Medulla oblongata (tissue), 1 donor: ENCODE measurements at regions not wholly inside any gene's neighbourhood (a gene's known extent, or its start where the extent isn't known, plus 50 kb on each side); places are given as distances from the start of the nearest gene placed in this dataset.

Experiments used
- DNase-seq: peaks from one replicate; pipeline ENCODE4 v3.0.0-alpha.2; 2015; ENCODE audit errors: extremely low spot score

DNA sequence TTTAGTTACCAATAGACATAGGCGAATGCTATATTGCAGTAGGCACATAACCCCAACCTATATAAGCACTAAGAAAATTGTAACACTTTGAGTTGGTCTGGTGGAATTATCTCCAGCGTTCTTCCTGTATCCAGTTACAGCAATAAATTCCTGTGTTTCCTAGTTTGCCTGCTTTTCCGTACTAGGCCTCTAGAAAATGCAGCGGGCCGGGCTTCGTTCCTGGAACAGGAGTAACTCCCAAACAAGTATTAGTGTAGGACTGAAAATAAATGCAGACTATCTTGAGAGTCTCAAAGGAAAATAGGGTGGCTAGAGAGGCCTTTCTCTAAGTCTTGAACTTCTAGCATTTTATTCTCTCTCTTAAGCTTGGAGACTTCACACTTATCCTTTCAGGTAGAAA lies 159.8 kb downstream of the OR13H1 start:
- DNase-seq, result no peak

DNA sequence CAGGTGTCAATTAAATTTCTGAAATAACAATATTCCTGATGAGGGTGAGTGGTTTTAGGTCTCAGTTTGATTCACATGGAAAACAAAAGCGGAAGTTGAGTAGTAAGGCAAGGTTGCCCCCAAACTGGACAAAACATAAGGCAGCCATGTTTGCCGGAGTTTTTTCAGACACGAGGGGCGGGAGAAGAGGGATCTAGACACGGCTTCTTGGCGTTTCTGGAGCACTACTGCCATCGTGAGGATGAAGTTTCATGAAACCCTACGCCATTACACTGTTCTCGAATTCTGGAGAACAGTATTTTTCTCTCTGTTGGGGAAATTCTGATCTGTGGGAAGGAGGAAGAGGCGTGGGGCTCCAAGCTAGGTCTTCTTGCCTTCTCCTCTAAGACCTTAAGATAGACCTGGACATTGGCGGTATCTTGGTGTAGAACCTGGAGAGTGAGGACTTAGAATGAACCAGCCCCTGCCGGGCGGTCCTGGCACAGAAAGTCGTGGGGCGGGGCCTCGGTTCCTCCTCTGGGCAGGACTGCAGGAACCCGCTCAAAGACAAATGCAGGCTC lies 160.3 kb downstream of the OR13H1 start:
- no peak for DNase-seq

DNA sequence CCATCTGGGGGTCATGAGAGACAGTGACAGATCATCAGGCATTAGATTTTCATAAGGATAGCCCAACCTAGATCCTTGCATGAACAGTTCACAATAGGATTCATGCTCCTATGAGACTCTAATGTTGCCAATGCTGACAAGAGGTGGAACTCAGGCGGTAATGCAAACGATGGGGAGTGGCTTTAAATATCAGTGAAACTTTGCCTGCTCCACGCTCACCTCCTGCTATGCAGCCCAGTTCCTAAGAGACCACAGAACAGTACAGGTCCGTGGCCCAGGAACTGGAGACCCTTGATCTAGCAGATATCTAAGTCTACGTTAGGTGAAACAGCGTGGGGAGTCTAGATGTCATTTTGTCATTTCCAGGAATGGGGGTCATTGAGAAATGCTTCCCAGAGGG lies 165.7 kb downstream of the OR13H1 start:
- DNase-seq, result no peak

DNA sequence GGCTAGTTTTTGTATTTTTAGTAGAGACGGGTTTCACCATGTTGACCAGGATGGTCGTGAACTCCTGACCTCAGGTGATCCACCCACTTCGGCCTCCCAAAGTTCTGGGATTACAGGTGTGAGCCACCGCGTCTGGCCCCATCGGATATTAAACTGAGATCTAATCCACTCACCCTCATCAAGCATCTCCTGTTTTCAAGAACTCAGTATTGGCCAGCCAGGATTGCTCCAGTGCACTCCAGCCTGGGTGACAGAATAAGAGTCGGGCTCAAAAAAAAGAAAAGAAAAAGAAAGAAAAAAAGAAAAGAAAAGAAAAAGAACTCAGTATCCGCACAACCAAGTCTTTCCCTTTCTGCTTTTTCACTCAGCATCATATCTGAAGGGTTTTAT lies 167.6 kb downstream of the OR13H1 start:
- no peak for DNase-seq

DNA sequence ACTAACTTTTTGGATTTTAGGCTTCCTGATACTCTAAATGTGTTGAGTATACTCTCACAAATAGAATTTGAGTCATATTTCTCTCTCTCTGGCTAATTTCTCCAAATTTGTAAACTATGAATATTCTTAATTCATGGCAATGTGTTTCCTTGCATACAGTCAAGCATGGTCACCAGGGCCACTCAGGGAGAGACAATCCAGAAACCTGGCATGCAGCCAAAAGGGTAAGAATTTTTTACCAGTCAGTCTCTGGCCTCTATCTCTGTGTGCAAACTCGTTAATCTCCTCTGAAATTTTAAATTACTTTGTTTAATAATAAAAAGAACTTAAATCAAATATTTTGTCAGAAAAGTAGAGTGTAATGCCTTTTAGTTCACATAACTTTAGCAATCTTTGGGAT lies 179.8 kb downstream of the OR13H1 start:
- DNase-seq, result no peak

DNA sequence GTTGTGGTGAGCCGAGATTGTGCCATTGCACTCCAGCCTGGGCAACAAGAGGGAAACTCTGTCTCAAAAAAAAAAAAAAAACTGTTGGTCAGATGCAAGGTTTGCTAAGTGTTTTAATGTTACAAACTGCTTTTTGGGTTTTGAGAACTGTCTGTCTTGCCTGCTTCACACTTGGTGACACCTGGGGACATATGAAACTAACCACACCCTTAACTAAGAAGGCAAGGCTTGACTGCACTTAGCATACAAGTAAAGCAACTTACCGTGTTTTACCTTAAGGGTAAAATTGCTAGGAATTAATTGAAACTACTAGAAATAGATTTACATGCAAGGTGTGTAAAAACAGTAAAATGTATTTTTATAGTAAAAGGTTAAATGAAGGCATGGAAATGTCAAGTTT lies 180.4 kb downstream of the OR13H1 start:
- no peak for DNase-seq

DNA sequence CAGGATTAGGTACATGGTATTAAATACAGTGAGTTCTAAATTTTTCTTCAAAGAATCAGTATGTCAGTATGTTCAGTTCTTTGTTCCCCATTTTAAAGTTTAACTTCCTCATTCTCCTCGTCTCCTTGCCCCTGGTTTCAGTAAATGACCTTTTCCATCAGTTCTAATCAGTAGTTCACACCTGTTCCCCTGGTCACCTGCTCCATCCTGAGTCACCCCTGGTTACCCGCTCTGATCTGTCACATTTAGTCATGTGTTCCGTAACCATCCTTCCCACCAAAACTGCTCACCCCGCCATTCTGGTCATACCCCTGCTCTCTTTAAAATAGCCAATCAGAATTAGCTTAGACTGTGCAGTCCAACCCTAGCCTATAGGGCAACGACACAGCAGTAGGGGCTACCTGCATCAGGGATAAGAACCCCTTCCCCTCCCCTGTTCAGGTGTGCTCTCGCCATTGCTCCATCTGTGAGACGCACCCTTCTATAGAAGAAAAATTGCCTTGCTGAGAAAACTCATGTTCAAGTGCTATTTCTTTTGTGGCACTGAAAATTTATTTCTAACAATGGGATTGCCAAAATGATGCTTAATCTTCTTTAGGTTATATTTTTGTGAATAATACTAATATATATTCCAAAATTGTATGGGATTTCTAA lies 181.3 kb downstream of the OR13H1 start:
- no peak for DNase-seq

DNA sequence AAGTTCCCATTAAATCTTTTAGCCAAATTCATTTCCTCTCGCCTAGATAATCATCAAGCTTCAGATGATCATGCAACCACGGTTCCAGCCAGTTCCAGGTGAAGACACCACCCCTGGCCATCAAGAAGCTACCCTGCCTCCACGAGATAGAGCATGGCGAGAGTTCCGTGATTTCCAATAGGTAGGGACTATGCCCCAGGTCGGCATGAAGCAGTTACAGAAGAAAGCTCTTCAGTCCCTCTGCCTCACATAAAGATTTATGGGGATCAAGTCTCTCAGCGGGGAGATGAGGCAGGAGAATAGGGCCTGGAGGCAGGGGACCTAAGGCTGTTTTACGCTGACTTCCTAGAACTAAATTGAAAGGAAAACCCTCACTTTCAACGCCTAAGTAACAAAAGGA lies 183.9 kb downstream of the OR13H1 start:
- no peak for DNase-seq

DNA sequence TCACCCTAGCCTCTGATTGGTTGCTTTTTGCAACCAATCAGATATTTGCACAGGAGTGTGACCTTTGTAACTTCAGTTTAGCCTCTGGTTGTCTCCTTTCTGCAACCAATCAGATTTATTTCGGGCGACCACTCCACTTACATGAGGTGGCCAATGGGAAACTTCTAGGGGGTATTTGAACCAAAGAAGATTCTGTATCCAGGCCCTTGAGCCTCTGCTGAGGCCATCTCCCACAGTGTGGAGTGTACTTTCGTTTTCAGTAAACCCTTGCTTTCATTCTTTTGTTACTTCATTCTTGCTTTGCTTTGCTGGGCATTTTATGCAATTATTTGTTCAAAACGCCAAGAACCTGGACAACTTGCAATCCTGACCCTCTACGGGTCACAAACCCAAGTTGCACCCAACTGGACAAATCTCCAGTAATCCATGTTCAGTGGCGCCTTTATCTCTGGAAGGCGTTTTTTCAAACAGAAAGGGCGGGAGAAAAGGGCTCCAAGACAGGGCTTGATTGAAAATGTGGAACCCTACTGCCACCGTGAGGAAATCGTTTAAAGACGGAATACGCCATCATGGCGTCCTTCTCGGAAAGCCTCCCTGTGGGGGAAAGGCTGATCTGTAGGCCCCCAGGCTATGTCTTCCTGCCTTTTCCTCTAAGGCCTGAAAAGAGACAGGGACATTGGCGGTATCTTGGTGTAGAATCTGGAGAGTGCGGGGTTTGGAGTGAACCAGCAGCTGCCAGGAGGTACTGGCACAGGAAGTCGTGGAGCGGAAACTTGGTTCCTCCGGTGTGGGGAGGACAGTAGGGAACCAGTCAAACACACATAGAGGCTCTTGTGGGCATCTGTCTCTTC lies 184.6 kb downstream of the OR13H1 start:
- no peak for DNase-seq

DNA sequence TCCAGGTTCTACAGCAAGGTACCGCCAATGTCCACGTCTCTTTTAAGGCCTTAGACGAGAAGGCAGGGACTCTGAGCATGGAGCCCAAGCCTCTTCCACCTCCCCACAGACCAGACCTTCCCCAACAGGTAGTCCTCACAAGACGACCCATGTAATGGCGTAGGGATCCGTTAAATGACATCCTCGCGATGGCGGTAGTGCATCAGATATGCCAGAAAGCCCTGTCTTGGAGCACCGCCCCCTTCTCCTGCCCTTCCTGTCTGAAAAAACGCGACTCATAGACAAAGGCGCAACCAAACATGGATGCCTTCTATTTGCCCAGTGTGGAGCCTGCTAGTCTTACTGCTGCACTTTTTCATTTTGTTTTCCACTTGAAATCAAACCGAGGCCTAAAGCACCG lies 185.4 kb downstream of the OR13H1 start:
- DNase-seq, result no peak

DNA sequence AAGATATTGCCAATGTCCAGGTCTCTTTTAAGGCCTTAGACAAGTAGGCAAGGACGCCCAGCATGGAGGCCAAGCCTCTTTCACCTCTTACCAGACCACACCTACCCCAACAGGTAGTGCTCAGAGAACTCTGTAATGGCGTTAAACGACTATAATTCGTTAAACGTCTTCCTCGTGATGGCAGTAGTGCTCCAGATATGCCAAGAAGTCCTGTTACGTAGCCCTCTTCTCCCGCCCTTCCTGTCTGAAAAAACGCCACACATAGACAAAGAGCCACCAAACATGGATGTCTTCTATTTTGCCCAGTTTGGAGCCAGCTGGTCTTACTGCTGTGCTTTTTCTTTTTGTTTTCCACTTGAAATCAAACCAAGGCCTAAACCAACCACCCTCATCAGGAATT lies 190.7 kb downstream of the OR13H1 start:
- peak; percentile 9 for DNase-seq

DNA sequence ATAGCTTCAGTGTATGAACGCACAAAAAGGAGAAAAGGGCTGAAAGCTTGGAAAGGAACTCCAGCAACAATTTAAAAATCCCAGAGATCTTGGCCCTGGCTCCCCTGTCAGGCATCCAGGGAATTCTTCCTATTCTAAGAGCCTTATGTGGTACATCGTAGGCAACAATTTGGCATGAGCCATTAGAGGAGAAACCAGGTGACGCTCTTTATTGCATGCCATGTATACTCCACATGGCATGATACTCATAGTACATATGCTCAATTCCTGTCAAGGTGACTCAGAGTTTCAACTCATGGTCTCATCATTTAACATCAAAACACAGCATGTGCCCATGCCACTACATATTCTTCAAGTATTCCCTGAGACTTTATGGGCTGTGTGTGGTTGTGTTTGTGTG lies 191.3 kb downstream of the OR13H1 start:
- DNase-seq, result no peak

DNA sequence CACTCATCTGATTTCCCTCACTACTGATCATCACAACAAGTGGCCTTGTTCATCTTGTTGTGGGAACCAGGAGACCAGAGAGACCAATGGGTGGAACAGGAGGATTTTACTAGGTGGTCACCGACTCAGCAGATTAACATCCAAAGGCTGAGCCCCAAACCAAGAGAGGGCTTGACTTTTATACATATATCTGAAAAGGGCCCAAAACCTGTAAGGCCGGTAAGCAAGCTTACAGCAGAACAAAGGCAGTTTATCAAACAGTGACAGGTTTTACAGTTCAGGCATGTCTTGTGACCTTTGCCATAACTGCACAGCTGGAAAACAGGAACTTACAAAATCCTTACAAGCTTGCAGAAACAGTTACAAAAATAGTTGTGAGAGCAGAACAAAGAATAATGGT lies 195.9 kb downstream of the OR13H1 start:
- DNase-seq, result no peak

DNA sequence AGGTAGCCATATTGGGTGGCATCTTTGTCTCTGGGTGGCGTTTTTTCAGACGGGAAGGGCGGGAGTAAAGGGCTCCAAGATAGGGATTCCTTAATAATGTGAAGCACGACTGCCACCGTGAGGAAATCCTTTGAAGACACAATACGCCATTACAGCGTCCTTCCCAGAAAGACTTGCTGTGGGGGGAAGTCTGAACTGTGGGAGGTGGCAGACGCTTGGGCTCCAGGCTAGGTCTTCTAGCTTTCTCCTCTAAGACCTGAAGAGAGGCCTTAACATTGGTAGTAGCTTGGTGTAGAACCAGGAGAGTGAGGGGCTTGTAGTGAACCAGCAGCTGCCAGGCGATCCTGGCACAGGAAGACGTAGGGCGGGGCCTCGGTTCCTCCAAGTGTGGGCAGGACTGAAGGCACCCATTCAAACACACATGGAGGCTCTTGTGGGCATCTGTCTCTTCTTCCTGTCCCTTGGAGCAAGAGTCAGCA lies 197.3 kb downstream of the OR13H1 start:
- DNase-seq, result no peak

DNA sequence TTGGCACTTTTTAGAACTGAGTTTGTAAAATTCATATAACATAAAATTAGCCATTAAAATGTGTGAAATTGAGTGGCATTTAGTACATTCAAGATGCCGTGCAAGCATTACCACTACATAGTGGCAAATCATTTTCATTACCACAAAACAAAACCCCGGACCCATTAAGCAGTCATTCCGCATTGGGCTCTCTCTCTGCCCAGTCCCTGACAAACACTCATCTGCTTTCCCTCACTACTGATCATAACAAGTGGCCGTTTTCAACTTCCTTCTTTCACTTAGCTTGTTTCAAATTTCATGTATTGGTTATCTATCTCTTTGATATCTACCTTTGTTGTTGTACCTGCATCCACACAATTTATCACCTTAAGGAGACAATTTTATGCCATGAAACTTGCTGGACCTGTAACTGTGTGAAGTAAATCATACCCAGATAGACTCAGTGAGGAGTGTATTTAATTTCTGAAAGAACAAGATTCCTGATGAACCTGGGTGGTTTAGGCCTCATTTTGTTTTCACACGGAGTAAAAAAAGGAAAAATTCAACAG lies 202.1 kb downstream of the OR13H1 start:
- no peak for DNase-seq

DNA sequence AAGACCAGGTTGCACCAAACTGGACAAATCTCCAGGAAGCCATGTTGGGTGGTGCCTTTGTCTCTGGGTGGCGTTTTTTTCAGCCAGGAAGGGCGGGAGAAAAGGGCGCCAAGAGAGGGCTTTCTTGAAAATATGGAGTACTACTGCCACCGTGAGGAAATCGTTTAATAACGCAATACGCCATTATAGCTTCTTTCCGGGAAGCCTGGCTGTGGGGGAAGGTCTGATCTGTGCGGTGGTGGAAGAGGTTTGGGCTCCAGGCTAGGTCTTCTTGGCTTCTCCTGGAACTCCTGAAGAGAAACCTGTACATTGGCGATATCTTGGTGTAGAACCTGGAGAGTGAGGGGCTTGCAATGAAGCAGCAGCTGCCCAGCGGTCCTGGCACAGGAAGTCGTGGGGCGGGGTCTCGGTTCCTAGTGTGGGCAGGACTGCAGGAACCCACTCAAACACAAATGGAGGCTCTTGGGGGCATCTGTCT lies 202.7 kb downstream of the OR13H1 start:
- no peak for DNase-seq

DNA sequence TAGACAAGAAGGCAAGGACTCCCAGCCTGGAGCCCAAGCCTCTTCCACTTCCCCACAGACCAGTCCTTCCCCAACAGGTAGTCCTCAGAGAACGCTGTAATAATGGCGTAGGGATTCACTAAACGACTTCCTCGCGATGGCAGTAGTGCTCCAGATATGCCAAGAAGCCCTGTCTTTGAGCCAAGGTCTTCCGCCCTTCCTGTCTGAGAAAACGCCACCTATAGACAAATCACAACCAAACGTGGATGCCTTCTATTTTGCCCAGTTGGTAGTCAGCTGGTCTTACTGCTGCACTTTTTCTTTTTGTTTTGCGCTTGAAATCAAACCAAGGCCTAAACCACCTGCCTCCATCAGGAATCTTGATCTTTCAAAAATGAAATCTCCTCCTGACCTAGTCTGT lies 203.3 kb downstream of the OR13H1 start:
- DNase-seq, result no peak

DNA sequence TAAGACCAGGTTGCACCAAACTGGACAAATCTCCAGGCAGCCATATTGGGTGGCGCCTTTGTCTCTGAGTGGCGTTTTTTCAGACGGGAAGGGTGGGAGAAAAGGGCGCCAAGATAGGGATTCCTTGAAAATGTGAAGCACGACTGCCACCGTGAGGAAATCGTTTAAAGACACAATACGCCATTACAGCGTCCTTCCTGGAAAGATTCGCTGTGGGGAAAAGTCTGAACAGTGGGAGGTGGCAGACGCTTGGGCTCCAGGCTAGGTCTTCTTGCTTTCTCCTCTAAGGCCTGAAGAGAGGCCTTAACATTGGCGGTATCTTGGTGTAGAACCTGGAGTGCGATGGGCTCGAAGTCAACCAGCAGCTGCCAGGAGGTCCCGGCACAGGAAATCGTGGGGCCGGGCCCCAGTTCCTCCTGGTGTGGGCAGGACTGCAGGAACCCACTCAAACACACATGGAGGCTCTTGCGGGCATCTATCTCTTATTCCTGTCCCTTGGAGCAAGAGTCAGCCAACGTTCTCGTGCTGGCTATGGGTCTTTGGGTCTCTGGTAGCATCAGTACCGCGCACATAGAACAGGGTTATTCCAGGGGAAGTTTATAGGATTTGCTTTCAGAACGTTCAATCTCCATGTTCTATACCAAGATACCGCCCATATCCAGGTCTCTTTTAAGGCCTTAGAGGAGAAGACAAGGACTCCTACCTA lies 208.8 kb downstream of the OR13H1 start:
- DNase-seq, result no peak

DNA sequence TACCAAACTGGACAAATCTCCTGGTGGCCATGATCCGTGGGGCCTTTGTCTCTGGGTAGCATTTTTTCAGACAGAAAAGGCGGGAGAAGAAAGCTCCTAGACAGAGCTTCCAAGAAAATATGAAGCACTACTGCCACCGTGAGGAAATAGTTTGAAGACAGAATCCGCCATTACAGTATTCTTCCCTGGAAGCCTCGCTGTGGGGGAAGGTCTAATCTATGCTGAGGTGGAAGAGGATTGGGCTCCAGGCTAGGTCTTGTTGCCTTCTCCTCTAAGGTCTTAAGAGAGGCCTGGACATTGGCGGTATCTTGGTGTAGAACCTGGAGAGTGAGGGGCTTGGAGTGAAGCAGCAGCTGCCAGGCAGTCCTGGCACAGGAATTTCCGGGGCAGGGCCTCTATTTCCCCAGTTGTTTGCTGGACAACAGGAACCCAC lies 218.9 kb downstream of the OR13H1 start:
- peak; percentile 8 for DNase-seq

DNA sequence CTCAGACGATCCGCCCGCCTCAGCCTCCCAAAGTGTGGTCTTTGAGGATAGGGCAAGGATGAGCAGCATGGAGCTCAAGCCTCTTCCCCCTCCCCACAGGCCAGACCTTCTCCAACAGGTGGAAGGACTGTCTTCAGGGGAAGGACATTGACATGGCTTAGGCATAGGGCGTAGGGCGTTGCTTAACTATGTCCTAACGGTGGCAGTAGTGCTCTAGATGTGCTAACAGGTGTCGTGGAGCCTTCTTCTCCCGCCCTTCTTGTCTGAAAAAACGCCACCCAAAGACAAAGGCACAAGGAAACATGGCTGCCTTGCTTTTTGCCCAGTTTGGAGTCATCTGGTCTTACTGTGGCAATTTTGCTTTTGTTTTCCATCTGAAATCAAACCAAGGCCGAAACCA lies 219.8 kb downstream of the OR13H1 start:
- DNase-seq, result peak; percentile 1

DNA sequence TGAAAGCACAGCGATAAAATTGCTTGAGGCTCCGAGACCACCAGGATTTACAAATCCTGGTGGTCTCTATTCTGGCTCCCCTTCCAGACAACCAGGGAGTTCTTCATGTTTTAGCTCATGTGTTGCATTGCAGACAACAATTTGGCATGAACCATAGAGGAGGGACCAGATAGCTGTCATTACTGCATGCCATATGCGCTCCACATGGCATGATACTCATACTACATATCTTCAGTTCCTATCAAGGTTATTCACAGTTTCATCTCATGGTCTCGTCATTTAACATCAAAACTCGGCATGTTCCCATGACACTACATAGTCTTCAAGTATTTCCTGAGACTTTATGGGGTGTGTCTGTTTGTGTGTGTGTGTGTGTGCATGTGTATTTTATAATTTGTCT lies 220.3 kb downstream of the OR13H1 start:
- DNase-seq, result no peak
